HCT116 (cell line): ENCODE measurements at regions not wholly inside any gene's neighbourhood (a gene's known extent, or its start where the extent isn't known, plus 50 kb on each side); places are given as distances from the start of the nearest gene placed in this dataset.

Source experiments
- ATF3 ChIP-seq: IDR thresholded peaks from 2 replicates; pipeline ENCODE4 v1.6.1; 2012
- CBX3 ChIP-seq: IDR thresholded peaks from 2 replicates; pipeline ENCODE4 v1.6.1; 2012; ENCODE audit warnings: low read depth
- CEBPB ChIP-seq: IDR thresholded peaks from 2 replicates; pipeline ENCODE4 v1.6.1; 2012; ENCODE audit warnings: low read depth
- CTCF ChIP-seq, 3 experiments: fragments of 200-600 bp in 1 of 3; sonication (generic) in 1 of 3; IDR thresholded peaks in 2 of 3; conservative IDR thresholded peaks in 1 of 3; 2 replicates each; pipeline ENCODE4 v1.5.1; 2012 to 2017; ENCODE audit warnings: low read depth in 2 of 3, low read length in 2 of 3, antibody characterized with exemption in 1 of 3, borderline replicate concordance in 1 of 3, control low read depth in 1 of 3, mild to moderate bottlenecking in 1 of 3, mixed read lengths in 1 of 3, mixed run types in 1 of 3, moderate library complexity in 1 of 3; ENCODE audit not compliant: insufficient read depth in 1 of 3
- EGR1 ChIP-seq: IDR thresholded peaks from 2 replicates; pipeline ENCODE4 v1.6.1; 2012; ENCODE audit warnings: low read depth
- EZH2 ChIP-seq: fragments of 200-600 bp; sonication (generic); IDR thresholded peaks from 2 replicates; pipeline ENCODE4 v1.6.1; 2017; ENCODE audit warnings: antibody characterized with exemption, mixed run types
- EZH2phosphoT487 ChIP-seq: fragments of 200-600 bp; IDR thresholded peaks from 2 replicates; pipeline ENCODE4 v1.6.1; 2018; ENCODE audit warnings: antibody characterized with exemption, borderline replicate concordance
- POLR2A ChIP-seq: IDR thresholded peaks from 2 replicates; pipeline ENCODE4 v1.7.0; 2011; ENCODE audit warnings: borderline replicate concordance; ENCODE audit not compliant: insufficient read depth, insufficient read length; ENCODE audit errors: extremely low read depth
- POLR2AphosphoS5 ChIP-seq: IDR thresholded peaks from 2 replicates; pipeline ENCODE4 v1.6.1; 2011; ENCODE audit warnings: mild to moderate bottlenecking, low read depth, low read length, moderate library complexity
- RAD21 ChIP-seq: IDR thresholded peaks from 2 replicates; pipeline ENCODE4 v1.6.1; 2012; ENCODE audit warnings: low read depth, mild to moderate bottlenecking
- SP1 ChIP-seq: IDR thresholded peaks from 2 replicates; pipeline ENCODE4 v1.6.1; 2012; ENCODE audit warnings: low read depth
- YY1 ChIP-seq: IDR thresholded peaks from 2 replicates; pipeline ENCODE4 v1.6.1; 2011; ENCODE audit warnings: low read length, low read depth, moderate library complexity, mild to moderate bottlenecking; ENCODE audit not compliant: insufficient replicate concordance; ENCODE audit errors: extremely low read depth
- ZNF274 ChIP-seq: fragments of 200-500 bp; sonication (Bioruptor generic); IDR thresholded peaks from 2 replicates; pipeline ENCODE4 v1.6.1; 2014; ENCODE audit warnings: mild to moderate bottlenecking, low read depth, low read length, inconsistent platforms
- TF ChIP-seq, protein P1 (sequence below): IDR thresholded peaks from 2 replicates; pipeline ENCODE4 v1.6.1; 2012; ENCODE audit warnings: low read depth

GRCh38 chr20:48325656-48326433, 502.0 kb downstream of the PREX1 start:
- no peak for TF ChIP-seq EZH2phosphoT487
- TF ChIP-seq ZNF274 = no peak
- TF ChIP-seq CTCF (IDR thresholded peaks at IDR 0.05 in 2 of 3, conservative IDR thresholded peaks at IDR 0.05 in 1 of 3; ENCODE audit: borderline replicate concordance in 1 of 3, insufficient read depth in 1 of 3, low read depth in 2 of 3, low read length in 2 of 3) = no peak
- TF ChIP-seq POLR2A = no peak
- TF ChIP-seq, protein P1, sequence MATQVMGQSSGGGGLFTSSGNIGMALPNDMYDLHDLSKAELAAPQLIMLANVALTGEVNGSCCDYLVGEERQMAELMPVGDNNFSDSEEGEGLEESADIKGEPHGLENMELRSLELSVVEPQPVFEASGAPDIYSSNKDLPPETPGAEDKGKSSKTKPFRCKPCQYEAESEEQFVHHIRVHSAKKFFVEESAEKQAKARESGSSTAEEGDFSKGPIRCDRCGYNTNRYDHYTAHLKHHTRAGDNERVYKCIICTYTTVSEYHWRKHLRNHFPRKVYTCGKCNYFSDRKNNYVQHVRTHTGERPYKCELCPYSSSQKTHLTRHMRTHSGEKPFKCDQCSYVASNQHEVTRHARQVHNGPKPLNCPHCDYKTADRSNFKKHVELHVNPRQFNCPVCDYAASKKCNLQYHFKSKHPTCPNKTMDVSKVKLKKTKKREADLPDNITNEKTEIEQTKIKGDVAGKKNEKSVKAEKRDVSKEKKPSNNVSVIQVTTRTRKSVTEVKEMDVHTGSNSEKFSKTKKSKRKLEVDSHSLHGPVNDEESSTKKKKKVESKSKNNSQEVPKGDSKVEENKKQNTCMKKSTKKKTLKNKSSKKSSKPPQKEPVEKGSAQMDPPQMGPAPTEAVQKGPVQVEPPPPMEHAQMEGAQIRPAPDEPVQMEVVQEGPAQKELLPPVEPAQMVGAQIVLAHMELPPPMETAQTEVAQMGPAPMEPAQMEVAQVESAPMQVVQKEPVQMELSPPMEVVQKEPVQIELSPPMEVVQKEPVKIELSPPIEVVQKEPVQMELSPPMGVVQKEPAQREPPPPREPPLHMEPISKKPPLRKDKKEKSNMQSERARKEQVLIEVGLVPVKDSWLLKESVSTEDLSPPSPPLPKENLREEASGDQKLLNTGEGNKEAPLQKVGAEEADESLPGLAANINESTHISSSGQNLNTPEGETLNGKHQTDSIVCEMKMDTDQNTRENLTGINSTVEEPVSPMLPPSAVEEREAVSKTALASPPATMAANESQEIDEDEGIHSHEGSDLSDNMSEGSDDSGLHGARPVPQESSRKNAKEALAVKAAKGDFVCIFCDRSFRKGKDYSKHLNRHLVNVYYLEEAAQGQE = no peak
- no peak for TF ChIP-seq ATF3
- TF ChIP-seq RAD21 = no peak
- no peak for TF ChIP-seq POLR2AphosphoS5
- no peak for TF ChIP-seq EZH2
- no peak for TF ChIP-seq CEBPB
- TF ChIP-seq EGR1 = no peak
- no peak for TF ChIP-seq YY1
- TF ChIP-seq SP1 = no peak
- no peak for TF ChIP-seq CBX3
